ENCODE measurements at regions not wholly inside any gene's neighbourhood (a gene's known extent, or its start where the extent isn't known, plus 50 kb on each side); places are given as distances from the start of the nearest gene placed in this dataset.

DNA sequence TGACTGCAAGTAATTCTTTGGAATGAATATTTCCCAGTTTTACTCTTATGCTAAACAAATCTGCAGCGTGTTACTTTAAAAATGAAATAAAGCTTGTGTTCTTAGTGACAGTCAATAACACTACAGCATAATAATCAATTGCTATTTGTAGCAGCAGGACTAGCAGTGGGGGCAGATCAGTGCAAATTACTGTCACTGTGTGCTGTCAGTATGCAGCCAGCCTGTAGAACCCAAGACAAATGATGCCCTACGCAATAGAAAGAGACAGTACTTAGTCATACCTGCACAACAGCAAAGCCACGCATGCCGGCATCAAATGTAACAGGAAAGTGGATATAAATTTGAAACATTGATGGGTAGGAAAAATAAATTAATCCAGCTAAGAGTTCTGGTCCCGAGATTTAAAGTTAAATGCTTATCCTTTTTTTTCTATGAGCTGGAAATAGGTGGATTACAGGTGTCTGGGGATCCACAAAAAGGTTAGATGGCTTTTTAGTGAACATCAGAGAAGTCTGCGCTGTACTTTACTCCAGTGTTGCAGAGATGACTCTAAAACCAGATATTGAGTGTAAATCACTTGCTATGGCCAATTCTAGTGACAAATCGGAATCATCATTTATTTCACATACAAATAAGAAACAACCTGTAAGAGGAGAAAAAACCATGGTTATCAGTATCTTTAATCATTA lies 812.4 kb upstream of the ZEB2 start:
- no peak for DNase-seq

DNA sequence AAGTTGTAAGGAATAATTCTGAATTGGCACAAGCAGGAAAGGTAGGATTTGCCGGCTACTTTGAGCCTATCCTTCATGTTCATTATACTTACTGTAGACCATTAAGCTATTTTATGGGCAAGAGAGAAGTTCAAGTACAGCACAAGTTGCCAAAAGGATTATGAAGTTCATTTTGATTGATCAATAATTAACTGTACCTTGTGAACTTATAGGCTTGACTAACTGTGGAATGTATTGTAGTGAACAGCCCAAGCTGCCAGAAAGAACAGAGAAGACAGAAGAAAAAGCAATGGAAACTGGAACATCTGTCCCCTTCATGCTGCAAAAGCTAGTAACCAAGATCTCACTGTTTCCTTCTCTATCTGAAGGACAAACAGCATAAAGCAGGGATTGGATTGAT lies 810.1 kb upstream of the ZEB2 start:
- no peak for DNase-seq

DNA sequence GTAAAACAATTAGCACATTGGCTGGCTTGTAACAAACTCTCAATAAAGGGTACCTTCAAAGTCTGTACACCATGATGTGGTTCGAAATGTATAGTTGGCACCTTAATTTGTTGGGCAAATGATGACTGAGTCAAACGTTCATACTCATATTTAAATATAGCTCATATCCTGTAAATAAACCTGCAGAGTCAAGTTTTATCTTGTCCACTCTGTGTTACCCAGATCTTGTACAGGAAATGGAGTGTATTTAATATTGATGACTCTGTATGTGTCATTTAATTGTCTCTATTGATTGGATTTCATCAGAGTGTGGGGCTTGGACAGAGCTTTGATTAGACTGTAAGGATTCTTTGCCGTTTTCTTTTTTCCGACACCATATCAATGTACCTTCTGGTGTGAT lies 805.6 kb upstream of the ZEB2 start:
- no peak for DNase-seq

DNA sequence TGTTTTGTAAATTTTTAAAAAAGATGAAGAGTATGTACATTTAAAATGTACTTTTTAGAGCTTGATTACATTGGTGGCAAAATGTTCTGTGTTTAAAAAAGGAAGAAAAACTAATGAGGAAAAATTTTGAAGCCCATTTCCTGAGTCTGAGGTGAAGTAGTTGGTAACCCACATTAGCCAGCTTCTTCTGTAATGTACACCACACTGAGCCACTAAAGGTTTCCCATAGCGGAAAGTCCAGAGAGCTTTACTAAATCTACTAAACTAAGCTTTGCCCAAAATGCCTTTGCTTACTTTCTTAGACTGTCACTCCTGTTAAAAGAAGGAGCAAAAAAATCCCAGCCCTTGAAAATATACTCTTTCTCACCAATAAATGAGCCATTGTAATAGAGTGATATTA lies 804.8 kb upstream of the ZEB2 start:
- DNase-seq, result no peak

DNA sequence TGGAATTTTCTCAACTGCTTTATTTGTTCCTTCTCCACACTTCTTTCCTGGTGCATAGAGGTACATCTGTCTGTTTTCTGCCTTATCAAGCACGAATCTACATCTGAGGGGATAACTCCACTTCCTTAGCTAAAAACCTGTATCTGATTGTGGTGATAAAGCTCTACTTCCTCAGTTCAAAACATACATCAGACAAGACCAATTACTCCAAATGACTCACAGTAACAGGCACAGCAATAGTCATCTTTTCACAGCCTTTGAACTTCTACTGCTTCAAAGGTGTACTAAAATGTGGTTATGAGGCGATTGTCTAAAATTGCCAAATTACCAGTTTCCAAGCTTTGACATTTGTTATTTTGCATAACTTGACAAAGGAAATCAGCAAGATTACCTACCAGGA lies 803.6 kb upstream of the ZEB2 start:
- DNase-seq, result no peak

DNA sequence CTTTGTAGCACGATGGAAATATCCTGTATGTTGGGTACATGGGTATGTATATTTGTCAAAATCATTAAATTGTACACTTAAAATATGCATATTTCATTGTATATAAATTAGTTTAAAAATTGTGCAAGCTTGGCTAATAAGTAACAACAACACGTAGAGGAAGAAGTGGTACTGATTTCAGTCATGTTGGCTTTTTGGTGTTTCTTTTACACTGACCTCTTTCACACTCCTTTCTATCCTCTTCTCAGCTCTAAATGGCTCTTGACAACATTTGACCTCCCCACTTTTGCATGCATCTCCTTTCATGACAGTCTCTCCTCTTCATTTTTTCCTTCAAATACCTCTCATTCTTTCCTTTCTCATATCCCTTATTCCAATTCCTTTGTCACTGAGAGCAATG lies 801.4 kb upstream of the ZEB2 start:
- no peak for DNase-seq

DNA sequence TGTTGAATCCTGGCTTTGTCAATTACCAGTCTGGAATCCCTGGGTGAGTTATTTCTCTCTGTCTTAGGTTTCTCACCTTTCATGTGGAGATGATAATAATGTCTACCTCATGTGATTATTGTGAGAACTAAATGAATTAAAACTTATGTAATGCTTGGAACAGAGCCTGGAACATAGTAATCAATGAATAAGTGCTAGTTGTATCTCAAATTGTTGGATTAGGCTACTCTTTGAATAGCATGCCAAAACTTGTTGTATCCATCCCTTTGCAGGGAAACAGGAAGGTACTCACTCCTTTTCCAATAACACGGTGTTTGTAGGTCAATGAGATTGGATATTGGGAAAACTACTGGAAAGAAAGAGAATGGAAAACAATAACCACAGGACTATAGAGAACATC lies 796.6 kb upstream of the ZEB2 start:
- no peak for DNase-seq

DNA sequence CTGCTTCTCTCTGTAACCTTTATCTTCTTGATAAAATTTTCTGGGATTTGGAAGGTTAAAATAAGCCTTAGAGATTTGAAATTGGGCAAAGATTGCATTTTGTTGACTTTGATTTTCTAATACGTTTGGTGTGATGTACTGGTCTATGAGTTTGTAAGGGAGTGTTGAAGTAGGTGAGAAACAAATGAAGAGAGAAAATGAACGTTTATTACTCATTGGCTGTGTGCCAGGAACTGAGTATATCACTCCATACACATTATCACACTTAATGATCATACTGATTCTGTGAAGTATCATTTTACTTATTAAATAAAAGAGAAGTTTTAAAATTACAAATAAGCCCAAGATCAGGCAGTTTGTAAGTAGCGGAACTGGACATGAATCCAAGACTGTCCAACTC lies 795.1 kb upstream of the ZEB2 start:
- DNase-seq, result no peak

DNA sequence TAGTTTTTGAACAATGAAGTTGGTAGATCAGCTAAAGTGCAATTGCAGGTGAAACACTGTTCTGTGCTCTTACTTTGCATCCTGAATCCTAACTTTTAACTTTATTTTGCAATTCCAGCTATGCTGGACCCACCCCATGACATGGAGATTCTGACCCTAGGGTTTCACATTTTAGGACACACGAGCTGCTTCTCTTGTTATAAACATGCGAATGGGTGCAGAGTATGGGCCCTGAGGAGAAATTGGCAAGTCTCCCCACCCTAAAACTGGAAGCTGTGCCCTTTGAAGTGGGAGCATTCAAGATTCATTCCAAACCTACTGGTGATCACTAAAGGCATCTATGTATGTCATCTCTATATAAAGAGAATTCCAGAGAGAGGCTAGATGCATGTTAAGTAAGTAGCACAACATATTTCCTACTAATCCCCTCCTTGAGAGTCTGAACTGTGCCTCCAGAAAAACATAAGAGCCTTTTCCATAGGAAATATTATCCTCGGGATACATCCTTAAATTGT lies 794.3 kb upstream of the ZEB2 start:
- no peak for DNase-seq

DNA sequence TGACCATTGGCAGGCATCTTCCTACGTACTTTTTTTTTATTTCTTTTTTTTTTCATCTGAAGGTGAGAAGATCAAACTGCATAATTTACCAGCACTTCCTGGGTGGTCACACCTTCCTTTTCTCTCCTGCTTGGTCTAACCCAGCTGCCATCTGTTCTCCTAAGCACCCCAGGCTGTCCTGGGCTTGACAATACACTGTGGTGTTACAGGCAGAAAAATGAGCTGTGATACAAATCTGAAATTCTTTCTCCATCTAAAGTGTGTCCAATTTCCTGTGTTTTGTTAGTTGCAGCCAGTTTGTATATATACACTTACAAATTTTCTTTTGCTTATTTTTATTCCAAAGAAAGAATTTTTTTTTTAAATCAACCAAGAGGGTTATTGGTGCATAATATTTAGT lies 786.0 kb upstream of the ZEB2 start:
- DNase-seq, result no peak

DNA sequence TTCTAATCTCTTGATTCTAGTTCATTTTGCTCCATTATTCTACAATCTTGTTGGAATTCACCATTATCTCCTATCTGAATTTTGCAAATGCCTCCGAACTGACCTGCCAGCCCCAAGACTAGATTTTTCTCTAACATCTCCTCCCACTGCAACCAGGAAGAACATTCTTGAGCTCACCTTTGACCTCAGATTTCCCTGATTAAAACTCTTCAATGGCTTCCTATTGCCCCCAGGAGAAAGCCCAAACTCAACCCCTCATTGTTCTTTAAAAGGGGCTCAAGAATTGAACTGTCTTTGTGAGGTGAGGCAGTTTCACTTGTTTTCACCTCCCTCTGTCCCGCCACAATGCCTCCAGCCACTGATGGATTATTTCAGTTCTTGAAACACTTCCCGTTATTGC lies 784.6 kb upstream of the ZEB2 start:
- DNase-seq, result no peak

DNA sequence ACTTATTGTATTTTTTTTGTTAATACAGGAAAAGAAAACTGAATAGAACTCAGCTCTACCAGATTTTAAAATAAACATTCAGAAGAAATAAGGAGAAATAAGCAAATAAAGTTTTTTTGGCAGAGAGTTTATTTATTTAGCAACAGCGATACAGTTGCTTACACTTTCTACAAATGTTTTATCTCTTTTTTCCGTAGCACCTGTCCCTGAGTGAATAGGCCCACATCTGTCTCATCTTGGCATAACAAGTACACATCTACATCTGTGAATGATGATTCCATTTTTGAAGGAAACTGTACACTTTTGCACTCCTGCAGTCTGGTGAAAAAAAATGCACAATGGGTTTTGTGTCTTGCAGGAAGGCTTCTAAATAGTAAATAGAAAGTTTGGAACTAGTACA lies 783.6 kb upstream of the ZEB2 start:
- DNase-seq, result no peak

DNA sequence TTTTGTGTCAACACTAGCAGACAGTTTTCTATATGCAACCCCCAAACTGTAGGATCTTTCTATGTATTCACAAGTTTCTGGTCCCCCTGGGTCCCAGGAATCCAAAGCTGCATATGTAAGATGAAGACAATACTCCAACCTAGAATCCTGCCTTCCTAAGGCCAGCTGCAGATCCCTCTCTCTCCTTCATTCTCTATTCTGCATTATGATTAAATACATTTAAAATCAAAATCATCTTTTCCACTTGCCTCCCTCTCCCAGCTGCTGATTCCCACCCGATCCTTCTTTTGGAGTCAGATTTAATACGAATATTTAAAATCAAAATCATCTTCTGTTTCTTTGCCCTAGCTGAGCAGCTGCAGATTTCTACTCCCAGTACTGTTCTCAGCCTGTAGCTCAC lies 783.0 kb upstream of the ZEB2 start:
- no peak for DNase-seq

DNA sequence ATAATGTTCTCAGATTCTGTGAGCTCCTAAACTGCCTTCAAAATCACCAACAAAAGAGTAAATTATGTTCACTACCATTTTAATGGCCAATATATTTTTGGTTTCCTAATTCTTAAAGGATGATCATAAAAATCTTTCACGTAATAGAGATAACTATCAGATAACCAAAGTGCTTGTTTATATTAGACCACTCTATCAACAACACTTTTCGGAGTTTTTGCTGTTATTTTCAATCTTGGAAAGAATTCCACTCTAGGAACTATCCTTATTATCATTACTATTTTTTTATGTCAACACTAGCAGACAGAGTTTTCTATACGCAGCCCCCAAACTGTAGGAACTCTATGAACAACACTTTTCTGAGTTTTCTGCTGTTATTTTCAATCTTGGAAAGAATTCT lies 782.5 kb upstream of the ZEB2 start:
- DNase-seq, result no peak

DNA sequence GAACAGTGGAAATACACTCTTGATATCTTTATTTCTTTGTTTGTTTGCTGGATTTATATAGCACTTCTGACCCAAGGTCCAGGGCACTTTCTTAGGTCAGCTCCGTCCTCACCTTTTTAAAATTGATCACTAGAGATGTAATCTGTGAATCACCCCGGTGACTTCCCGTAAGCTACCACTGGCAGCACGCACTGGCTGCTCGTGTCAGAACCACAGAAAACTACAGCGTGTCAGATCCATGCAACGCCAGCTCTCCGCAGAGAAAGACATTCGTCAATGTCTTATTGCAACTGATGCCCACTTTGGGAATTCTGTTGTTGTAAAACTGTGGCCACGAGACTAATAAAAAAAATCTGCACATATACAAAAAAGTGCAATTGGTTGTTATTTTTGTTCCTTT lies 779.4 kb upstream of the ZEB2 start:
- DNase-seq, result no peak

DNA sequence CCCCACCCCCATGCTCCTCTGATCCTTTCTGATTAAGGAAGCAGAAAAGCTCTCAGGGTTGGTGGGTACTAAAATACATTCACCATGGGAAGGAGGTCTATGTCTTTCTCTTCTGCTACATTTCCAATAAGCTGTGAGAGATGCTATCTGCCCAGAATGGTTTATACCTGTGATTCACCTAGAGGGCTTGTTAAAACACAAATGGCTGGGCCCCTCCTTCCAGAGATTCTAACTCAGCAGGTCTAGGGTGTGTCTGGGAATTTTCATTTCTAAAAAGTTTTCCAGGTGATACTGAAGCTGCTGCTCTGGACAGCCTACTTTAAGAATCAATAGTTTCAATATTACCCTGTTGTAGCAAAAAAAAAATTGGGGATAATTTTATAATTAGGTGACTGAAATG lies 772.2 kb upstream of the ZEB2 start:
- no peak for DNase-seq

DNA sequence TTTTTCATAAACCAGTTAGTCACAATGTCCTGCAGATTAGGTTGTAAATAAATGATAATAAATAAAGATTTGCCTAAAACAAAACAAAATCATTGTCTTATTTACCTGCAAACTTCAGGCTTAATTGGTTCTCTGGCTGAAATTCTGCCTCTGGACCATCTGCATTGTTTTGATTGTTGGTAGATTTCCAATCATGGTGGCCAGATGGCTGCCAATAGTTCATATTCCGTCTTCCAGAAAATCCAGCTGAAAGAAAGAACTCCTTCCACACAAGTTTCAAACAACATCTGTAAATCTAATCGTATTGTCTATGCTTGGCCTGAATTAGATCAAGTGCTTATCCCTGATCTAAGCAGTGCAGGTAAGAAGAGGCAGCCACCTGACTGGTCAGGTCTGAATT lies 771.1 kb upstream of the ZEB2 start:
- no peak for DNase-seq

DNA sequence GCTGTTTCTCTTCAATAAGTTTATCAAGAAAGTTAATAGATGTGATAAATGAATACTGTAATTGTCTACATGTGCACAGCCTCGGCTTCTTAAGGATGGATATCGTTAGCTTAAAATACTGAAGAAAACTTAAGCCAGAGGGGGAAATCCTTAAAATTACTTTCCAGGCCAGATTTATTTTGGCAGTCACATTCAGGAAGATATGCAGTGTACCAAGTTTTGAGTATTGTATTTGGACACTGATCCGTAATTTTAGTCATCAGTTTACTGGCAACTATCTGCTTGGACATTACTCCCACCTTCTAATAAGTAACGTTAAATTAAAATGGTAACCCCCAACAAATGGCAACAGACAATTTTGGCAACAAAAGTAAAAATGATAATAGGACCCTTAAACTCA lies 770.0 kb upstream of the ZEB2 start:
- DNase-seq, result no peak

DNA sequence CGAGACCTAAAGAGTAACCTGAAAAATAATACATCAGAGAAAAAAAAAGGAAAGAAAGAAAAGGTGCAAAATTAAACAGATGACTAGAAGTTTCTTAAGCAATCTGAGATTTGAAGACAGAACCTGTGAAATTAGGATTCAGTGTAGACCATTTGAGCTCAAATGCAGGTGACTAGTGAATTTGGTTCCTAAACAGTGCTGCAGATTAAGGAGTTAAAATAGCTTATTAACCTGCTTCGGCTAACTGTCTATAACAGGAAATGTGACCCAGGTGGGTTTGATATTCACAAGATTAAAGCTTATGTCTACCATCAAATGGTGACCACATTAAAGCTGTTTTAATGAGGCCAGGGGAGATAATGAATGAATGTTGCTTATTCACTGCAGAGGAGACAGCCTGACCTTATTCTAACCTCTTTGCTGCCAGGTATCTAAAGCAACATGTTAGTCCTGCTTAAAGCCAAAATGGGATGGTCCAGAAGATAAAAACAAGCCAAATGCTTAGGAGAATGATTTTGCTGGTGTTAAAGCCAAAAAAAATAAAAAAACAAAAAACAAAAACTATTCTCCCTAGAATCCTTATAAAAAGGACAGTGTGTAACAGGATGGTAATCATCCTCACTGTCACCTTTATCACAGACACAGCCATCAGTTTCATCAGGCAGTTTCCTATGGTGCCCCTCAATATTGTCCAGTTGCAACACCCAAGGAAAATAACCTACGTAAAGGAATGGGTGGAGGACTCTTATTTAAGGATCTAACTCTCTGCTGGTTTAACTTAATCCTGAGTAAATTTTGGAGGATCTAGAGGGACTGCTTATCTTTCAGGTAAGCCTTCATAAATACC lies 769.0 kb upstream of the ZEB2 start:
- no peak for DNase-seq

DNA sequence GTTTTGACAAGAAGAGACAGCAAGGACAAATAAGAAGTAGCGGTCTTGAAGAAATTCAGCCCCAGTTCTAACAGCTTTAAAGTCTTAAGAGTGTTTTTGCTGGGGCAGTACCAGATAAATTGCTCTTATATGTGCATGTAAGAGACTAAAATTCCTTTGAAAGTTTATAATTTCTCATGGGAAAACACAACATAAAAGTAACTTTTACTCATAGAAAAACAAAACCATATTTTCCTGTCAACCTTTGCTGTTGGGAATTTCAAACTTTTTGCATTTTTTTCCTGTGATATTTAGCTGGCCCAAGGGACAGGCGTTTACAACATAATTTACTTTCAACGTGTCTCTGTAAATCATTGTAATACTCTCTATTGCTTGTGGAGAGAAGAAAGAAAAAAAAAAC lies 767.8 kb upstream of the ZEB2 start:
- DNase-seq, result no peak

DNA sequence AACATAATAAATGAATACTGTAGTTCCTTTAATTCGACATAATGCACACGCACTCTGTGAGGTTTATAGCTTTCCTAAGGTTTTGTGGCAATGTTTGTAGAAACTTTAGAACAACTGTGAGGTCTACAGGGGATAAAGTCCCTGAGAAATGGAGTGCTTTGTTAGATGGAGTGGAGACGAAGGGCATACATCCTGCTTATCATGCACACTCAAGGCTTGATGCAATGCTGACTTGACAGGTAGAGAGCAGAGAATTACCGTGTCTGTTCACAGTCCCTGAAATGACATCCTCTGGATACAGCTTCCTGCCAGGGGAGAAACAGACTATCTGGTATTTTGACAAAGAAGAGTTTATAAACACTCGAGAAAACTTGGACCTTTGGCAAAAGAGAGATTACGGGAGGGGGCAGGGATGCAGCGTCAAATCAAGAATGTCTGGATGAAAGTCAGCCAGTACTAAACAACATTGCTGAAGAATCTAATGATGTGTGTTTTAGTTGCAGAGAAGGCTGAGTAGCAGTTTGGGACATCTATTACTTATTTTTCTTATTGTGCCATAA lies 766.9 kb upstream of the ZEB2 start:
- no peak for DNase-seq

DNA sequence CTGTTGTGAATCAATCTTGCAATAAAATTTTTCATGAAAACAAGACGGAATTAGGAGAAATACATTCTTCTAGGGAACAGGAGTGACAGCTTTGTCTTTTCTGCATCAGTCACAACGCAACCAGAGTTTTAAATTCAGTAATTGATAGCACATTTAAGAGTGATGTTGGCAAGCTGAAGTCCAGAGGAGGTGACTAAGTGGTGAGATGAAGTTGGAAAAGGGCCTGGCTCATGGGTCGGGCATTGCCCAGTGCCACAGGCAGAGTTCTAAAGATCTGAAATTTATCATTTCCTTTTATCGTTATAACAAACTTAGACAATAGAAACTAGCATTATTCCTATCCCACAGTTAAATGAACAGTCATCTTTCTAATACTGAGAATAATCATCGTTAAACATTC lies 764.6 kb upstream of the ZEB2 start:
- no peak for DNase-seq

DNA sequence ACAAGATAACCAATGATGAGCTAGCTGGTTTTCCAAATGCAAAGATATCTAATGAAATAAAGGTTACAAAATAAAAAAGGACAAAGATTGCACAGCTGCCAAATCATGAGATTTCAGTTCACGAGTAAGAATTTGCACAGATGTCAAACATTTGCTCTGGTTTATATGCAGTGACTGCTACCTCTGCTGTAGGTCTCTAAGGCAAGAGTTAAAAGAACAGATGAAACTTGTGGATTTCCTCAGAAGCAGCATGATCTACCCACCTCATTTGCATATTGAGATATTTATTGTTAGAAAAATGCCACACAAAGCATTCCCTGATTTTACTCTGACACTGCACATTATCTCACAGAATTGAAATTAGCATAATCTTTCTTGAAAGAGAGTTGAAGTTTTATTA lies 763.2 kb upstream of the ZEB2 start:
- no peak for DNase-seq

DNA sequence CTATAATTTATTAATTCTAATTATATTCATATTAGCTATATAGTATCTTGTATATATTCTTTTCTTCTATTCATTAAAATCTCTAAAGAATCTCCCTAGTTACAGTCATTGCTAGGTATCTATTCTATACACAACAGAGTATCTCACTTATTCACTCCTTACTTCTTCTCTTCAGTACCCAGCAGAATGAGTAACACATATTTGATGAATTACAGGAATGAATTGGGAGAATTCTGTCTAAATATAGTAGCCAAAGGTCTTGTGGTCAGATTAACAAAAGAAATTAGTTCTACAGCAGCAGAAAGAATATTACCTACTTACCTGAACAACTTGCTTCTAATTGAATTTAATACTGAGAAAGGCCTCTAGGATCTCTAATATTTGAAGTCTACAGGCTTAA lies 758.0 kb upstream of the ZEB2 start:
- no peak for DNase-seq

Measured in activated gamma-delta T cell (primary cell).